ENCODE measurements at regions not wholly inside any gene's neighbourhood (a gene's known extent, or its start where the extent isn't known, plus 50 kb on each side); places are given as distances from the start of the nearest gene placed in this dataset.

DNA sequence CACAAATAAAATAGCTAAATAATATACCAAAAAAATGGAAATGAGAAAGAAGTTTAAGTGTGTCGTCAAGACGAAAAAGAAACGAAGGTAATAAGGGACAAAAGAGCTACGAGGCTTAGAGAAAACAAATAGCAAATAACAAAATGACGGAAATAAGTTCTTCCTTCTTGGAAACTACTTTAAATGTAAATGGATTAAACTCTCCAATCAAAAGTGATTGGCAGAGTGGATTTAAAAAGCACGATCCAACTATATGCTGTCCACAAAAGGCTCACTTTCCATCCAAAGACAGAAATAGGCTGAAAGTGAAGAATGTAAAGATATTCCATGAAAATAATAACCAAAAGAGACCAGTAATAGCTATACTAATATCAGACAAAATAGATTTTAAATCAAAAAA is 82.4 kb downstream of the DIO3 start:
- no peak for DNase-seq
- no peak for TF ChIP-seq POLR2A (IDR thresholded peaks at IDR 0.05)
- TF ChIP-seq, protein P1, sequence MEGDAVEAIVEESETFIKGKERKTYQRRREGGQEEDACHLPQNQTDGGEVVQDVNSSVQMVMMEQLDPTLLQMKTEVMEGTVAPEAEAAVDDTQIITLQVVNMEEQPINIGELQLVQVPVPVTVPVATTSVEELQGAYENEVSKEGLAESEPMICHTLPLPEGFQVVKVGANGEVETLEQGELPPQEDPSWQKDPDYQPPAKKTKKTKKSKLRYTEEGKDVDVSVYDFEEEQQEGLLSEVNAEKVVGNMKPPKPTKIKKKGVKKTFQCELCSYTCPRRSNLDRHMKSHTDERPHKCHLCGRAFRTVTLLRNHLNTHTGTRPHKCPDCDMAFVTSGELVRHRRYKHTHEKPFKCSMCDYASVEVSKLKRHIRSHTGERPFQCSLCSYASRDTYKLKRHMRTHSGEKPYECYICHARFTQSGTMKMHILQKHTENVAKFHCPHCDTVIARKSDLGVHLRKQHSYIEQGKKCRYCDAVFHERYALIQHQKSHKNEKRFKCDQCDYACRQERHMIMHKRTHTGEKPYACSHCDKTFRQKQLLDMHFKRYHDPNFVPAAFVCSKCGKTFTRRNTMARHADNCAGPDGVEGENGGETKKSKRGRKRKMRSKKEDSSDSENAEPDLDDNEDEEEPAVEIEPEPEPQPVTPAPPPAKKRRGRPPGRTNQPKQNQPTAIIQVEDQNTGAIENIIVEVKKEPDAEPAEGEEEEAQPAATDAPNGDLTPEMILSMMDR (IDR thresholded peaks at IDR 0.05): no peak
- H3K4me1 ChIP-seq: no peaks in the 10 kb centered on the region
- H3K9me3 ChIP-seq: peaks cover 0 to 8% (median 0%) of the 10 kb centered on the region in 3 donors
- H3K27ac ChIP-seq: no peak overlapping the region
- H3K4me3 ChIP-seq: no peak overlapping the region
- no peak for ATAC-seq
- intact Hi-C loops (cut with DNase I): no loop called here
- H3K27me3 ChIP-seq: no peaks in the 10 kb centered on the region
- H3K36me3 ChIP-seq (replicated peaks in 1 of 2; ENCODE audit: insufficient read depth in 1 of 2, low read depth in 2 of 2): no peaks in the 10 kb centered on the region
- WGBS, 2 donors: 83 to 88% methylated on average over 6 of the region's 6 CpGs

DNA sequence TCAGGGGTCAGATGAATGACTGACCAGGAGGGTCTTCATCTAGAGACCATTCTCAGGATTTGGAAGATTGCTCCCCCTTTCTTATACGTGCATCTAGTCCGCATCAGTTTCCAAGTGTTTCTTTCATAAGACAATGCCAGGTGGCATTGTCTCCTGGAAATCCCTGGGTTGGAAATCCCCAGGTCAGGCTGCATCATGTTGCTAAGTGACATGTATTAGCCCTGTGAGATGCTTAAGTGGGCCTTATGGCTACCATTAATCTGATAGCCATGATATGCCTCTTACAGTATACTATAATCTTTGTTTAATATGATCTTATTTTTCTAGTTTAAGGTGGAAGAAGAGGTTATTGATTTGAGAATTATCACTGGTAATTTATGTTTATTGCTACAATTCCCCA is 92.8 kb downstream of the DIO3 start:
- no peaks in the 10 kb centered on the region for H3K36me3 ChIP-seq (replicated peaks in 1 of 2; ENCODE audit: insufficient read depth in 1 of 2, low read depth in 2 of 2)
- TF ChIP-seq, protein P1 (IDR thresholded peaks at IDR 0.05): no peak
- TF ChIP-seq POLR2A (IDR thresholded peaks at IDR 0.05): no peak
- no peaks in the 10 kb centered on the region for H3K27me3 ChIP-seq
- H3K4me1 ChIP-seq: no peaks in the 10 kb centered on the region
- DNase-seq: no peak
- no peak overlapping the region for H3K27ac ChIP-seq
- no peaks in the 10 kb centered on the region for H3K9me3 ChIP-seq
- WGBS, 2 donors: 66 to 74% methylated on average over 2 of the region's 2 CpGs
- no peak for ATAC-seq
- no peak overlapping the region for H3K4me3 ChIP-seq
- intact Hi-C loops (cut with DNase I): no loop called here

DNA sequence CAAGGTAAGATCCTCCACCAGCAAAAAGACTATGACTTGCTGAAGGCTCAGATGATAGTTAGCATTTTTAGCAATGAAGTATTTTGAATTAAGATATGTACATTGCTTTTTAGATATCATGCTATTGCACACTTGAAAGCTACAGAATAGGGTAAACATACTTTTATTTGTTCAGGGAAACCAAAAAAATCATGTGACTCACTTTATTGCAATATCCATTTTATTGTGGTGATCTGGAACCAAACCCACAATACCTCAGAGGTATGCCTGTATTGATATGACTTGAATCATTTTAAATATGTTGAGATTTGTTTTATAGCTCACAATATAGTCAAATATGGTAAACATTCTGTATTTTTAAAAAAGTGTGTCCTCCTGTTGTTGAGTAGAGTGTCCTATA is 96.1 kb downstream of the DIO3 start:
- Histone ChIP-seq H3K4me3 (no peak overlapping the region), H3K9me3 (no peaks in the 10 kb centered on the region), H3K36me3 (replicated peaks in 1 of 2; ENCODE audit: insufficient read depth in 1 of 2, low read depth in 2 of 2) (no peaks in the 10 kb centered on the region), H3K27ac (no peak overlapping the region), H3K27me3 (no peaks in the 10 kb centered on the region), H3K4me1 (no peaks in the 10 kb centered on the region)
- DNase-seq (no peak), ATAC-seq (no peak)
- TF ChIP-seq, protein P1 (IDR thresholded peaks at IDR 0.05): no peak
- TF ChIP-seq POLR2A (IDR thresholded peaks at IDR 0.05): no peak
- intact Hi-C loops (cut with DNase I): no loop called here

DNA sequence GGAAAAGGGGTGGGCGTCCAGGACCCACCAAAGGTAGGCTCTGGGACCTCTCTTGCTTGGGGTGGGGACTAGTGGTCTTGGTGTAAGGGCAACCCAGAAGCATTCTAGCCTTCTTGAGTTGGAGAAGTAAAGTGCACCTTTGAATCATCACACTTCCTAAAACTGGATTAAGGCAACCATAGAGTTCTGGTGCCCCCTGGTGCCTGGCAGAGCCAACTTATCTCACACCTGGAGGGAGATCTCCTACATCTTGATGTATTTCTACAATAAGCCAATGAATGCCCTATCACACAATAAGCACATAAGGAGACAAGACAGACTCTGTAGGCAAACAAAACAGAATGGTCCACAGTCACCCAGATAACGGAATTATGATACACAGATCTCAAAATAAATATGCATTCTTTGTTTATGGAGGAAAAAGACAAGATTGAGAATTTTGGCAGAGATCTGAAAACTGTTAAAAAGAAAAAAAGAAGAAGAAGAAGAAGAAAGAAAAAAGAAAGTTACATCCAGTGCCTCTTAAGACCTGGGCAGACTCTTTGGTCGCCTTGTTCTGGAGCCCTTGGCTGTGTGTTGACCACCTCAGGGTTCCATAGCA is 95.9 kb upstream of the PPP2R5C start:
- peaks cover 0 to 7% of the 10 kb centered on the region in 2 donors for H3K27me3 ChIP-seq
- ATAC-seq: no peak
- intact Hi-C loops (cut with DNase I): no loop called here

More for the DNA sequence above, 95.9 kb upstream of the PPP2R5C start:
- H3K4me3 ChIP-seq: no peak overlapping the region
- TF ChIP-seq, protein P1 (IDR thresholded peaks at IDR 0.05): peak in 5 of 7 experiments; percentile 15 to 46 (median 29)
- no peak for TF ChIP-seq POLR2A (IDR thresholded peaks at IDR 0.05)
- H3K9me3 ChIP-seq: no peaks in the 10 kb centered on the region
- H3K36me3 ChIP-seq (replicated peaks in 1 of 2; ENCODE audit: insufficient read depth in 1 of 2, low read depth in 2 of 2): no peaks in the 10 kb centered on the region
- no peaks in the 10 kb centered on the region for H3K4me1 ChIP-seq
- 35 to 45% methylated on average over 3 of the region's 3 CpGs for WGBS, 2 donors
- H3K27ac ChIP-seq: no peak overlapping the region
- peak in 3 of 4 donors; percentile 23 to 38 (median 25) for DNase-seq
